ENCODE measurements at regions not wholly inside any gene's neighbourhood (a gene's known extent, or its start where the extent isn't known, plus 50 kb on each side); places are given as distances from the start of the nearest gene placed in this dataset.
A peak's percentile ranks its signal among the peaks of the same experiment; 100 is the strongest.
"Not testable (repeated sequence)": the region's sequence is repeated elsewhere in the genome, so short reads cannot be mapped to it uniquely, and the experiment has no call there.

DNA sequence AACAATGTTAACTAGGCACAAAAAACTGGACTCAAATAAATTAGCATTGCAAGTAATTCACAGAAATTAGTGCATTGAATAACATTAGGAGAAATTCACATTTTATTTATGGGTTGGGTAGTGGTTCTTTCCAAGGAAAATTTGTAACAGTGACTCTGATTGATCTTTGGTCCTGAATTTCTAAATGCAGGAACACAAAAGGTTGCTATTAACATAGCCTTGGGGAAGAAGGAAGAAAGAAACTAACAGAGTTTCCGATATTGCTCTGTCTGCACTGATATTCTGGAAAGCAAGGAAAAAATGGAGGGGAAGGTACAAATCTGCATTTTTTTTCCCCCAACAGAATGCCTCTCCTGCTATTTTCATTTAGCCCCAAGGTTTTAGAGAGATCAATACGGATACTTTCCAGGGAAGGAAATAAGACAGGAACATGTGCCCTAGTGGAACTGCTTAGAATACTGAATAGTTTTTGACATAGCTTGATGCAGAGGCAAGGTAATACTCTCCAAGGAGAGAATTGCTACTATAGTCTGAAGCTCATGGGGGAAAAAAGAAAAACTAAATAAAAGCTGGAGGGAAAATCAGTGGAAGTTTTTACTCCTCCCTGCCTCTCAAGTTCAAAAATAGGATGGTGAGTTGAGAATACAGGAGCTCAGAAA, 490.1 kb downstream of the RAPGEF2 start:
- H3K27me3 Mint-ChIP-seq (ENCODE audit: low read depth) = no peaks in the 10 kb centered on the region
- no peaks in the 10 kb centered on the region for H3K9me3 Mint-ChIP-seq
- H3K27ac Mint-ChIP-seq (ENCODE audit: unreplicated experiment) = peak overlapping the region; percentile 29
- H3K4me1 Mint-ChIP-seq = peaks cover 25% of the 10 kb centered on the region
- H3K4me3 Mint-ChIP-seq = no peak overlapping the region
- H3K36me3 Mint-ChIP-seq (ENCODE audit: low read depth) = no peaks in the 10 kb centered on the region
- TF ChIP-seq, protein P1, sequence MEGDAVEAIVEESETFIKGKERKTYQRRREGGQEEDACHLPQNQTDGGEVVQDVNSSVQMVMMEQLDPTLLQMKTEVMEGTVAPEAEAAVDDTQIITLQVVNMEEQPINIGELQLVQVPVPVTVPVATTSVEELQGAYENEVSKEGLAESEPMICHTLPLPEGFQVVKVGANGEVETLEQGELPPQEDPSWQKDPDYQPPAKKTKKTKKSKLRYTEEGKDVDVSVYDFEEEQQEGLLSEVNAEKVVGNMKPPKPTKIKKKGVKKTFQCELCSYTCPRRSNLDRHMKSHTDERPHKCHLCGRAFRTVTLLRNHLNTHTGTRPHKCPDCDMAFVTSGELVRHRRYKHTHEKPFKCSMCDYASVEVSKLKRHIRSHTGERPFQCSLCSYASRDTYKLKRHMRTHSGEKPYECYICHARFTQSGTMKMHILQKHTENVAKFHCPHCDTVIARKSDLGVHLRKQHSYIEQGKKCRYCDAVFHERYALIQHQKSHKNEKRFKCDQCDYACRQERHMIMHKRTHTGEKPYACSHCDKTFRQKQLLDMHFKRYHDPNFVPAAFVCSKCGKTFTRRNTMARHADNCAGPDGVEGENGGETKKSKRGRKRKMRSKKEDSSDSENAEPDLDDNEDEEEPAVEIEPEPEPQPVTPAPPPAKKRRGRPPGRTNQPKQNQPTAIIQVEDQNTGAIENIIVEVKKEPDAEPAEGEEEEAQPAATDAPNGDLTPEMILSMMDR (conservative IDR thresholded peaks at IDR 0.05) = no peak
- no peak for DNase-seq (ENCODE audit: low read depth, low spot score)

DNA sequence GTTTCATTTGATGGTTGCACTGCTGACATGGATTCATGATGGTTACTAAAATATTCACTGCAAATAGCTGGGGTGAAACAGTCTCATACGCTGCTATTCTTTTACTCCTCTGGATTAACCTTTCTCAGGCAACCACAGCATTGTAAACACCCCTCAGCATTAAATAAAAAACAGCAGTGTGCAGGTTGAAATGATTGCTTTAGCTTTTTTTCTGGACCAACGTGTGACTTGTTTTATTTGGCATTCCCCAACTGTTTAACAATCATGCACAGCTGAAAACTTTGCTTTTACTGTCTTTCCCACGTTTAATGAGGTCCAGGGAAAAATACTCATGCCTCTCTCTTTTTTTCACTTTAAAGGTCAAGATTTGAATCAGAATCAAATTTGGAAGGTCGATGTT, 490.8 kb downstream of the RAPGEF2 start:
- Mint-ChIP-seq H3K36me3 (ENCODE audit: low read depth) (no peaks in the 10 kb centered on the region), H3K27me3 (ENCODE audit: low read depth) (no peaks in the 10 kb centered on the region), H3K27ac (ENCODE audit: unreplicated experiment) (no peak overlapping the region), H3K4me3 (no peak overlapping the region), H3K4me1 (peaks cover 25% of the 10 kb centered on the region), H3K9me3 (no peaks in the 10 kb centered on the region)
- DNase-seq (ENCODE audit: low read depth, low spot score) = no peak
- TF ChIP-seq, protein P1 (conservative IDR thresholded peaks at IDR 0.05) = no peak

GRCh38 chr4:159594576-159594975, 491.7 kb downstream of the RAPGEF2 start:
- Mint-ChIP-seq H3K36me3 (ENCODE audit: low read depth) (no peaks in the 10 kb centered on the region), H3K4me3 (no peak overlapping the region), H3K9me3 (no peaks in the 10 kb centered on the region), H3K4me1 (peaks cover 25% of the 10 kb centered on the region), H3K27me3 (ENCODE audit: low read depth) (no peaks in the 10 kb centered on the region), H3K27ac (ENCODE audit: unreplicated experiment) (no peak overlapping the region)
- DNase-seq (ENCODE audit: low read depth, low spot score) = no peak
- TF ChIP-seq, protein P1 (conservative IDR thresholded peaks at IDR 0.05) = no peak

DNA sequence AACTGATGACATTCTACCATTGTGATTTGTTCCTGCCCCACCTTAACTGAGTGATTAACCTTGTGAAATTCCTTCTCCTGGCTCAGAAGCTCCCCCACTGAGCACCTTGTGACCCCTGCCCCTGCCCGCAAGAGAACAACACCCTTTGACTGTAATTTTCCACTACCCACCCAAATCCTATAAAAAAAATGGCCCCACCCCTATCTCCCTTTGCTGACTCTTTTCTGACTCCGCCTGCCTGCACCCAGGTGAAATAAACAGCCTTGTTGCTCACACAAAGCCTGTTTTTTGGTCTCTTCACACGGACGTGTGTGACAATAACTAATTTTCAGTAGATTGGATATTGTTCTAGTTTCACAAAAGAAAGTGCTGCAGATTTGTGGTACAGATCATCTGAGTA, 492.2 kb downstream of the RAPGEF2 start:
- H3K27ac Mint-ChIP-seq (ENCODE audit: unreplicated experiment) = not testable (repeated sequence)
- peaks cover 25% of the 10 kb centered on the region for H3K4me1 Mint-ChIP-seq

GRCh38 chr4:159598602-159599001, 495.7 kb downstream of the RAPGEF2 start:
- TF ChIP-seq, protein P1 (conservative IDR thresholded peaks at IDR 0.05) = no peak
- Mint-ChIP-seq H3K27ac (ENCODE audit: unreplicated experiment) (no peak overlapping the region), H3K4me1 (peaks cover 11% of the 10 kb centered on the region), H3K4me3 (no peak overlapping the region), H3K36me3 (ENCODE audit: low read depth) (no peaks in the 10 kb centered on the region), H3K27me3 (ENCODE audit: low read depth) (no peaks in the 10 kb centered on the region), H3K9me3 (no peaks in the 10 kb centered on the region)
- no peak for DNase-seq (ENCODE audit: low read depth, low spot score)

More for the DNA sequence above, 492.2 kb downstream of the RAPGEF2 start:
- not testable (repeated sequence) for H3K36me3 Mint-ChIP-seq (ENCODE audit: low read depth); H3K27me3 Mint-ChIP-seq (ENCODE audit: low read depth); DNase-seq (ENCODE audit: low read depth, low spot score); H3K9me3 Mint-ChIP-seq; H3K4me3 Mint-ChIP-seq

DNA sequence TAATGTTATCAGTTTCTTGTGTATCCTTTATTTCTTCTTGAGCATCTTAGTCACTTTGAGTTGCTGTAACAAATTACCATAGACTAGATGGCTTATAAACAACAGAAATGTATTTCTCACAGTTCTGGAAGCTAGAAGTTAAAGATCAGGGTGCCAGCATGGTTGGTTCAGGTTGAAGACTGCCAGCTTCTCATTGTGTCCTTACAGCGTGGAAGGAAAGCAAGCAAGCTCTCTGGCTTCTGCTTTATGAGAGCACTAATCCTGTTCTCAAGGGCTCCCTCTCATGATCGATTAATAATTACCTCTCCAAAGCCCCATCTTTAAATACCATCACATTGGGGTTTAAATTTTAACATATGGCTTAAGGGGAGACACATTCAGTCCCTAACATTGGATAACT, 497.2 kb downstream of the RAPGEF2 start:
- Mint-ChIP-seq H3K27me3 (ENCODE audit: low read depth) (no peaks in the 10 kb centered on the region), H3K36me3 (ENCODE audit: low read depth) (no peaks in the 10 kb centered on the region), H3K4me1 (no peaks in the 10 kb centered on the region), H3K9me3 (no peaks in the 10 kb centered on the region), H3K4me3 (no peak overlapping the region), H3K27ac (ENCODE audit: unreplicated experiment) (no peak overlapping the region)
- TF ChIP-seq, protein P1 (conservative IDR thresholded peaks at IDR 0.05) = no peak
- no peak for DNase-seq (ENCODE audit: low read depth, low spot score)

Data from neural crest cell (in vitro differentiated cells).